ENCODE measurements at regions not wholly inside any gene's neighbourhood (a gene's known extent, or its start where the extent isn't known, plus 50 kb on each side); places are given as distances from the start of the nearest gene placed in this dataset.

DNA sequence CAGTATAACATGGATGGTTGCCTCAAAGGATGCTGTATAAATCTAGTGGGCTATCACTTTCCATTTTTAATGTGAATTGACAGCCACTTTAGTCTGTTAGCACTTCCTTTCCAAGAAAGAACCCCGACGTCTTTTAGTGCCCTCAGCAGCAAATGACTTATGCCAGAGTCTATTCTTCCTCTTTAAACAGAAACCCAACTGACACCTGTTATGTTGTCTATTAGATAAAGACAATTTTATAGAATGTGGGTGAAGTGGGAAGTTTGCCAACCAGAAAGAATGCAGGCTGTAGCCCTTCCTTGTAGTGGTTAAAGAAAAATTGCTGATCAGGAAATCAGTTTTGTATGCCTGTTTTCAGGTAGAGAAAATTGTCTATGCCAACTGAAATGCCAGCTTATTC, 344.9 kb downstream of the ZNF326 start:
- TF ChIP-seq GFI1 (CRISPR knock-in tag; IDR thresholded peaks at IDR 0.05; ENCODE audit: borderline replicate concordance) (no peak), ZNF605 (CRISPR knock-in tag; IDR thresholded peaks at IDR 0.05) (no peak)

DNA sequence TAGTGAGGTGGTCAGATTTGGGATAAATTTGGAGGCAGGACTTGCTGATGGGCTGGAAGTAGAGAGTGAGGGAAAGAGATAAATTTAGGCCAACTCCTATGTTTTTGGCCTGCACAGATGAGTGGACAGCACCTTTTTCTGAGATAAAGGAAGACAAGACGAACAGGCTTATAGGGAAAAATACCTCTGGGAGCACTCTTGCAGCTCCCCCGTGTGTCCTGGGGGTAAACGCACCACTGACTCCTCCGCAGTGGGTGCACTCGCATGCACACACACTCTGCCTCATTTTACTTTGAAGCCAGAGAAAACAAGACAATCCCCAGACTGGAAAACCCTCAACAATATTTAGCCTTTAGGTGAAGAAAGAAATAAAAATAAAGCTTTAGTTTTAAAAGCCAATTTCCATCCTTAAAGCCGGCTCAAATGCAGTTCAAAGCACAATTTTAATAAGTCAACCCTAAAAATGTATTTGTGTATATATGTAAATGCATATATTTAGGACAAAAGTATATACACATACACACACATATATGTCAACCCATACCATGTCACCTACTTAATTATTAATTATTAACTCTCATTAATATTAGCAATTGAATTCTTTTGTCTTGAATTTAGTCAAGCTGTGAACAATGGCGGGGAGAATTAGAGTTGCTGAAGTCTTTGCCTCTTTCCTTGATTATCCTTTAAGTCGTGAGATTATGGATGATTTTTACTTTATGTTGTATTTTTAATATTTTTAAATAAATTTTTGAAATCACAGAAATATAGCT, 341.8 kb downstream of the ZNF326 start:
- FAIRE-seq (no peak), DNase-seq (ENCODE audit: low spot score) (no peak), ATAC-seq (no peak)
- ChIA-PET CTCF (ENCODE audit: low intra/inter-chr PET ratio, low total read pairs) (no interaction called here), POLR2A (no interaction called here)
- Histone ChIP-seq H3K4me2 (ENCODE audit: low read depth, low read length) (no peak overlapping the region), H3K9me3 (ENCODE audit: low read length) (no peaks in the 10 kb centered on the region), H3K4me3 (replicated peaks in 1 of 3; ENCODE audit: insufficient read depth in 1 of 3, low read depth in 2 of 3, low read length in 3 of 3) (no peak overlapping the region), H2AFZ (ENCODE audit: low read length) (no peak overlapping the region), H3K9ac (ENCODE audit: insufficient read depth, low read depth, low read length) (no peak overlapping the region), H3K36me3 (replicated peaks in 1 of 2; ENCODE audit: control insufficient read depth in 1 of 2, insufficient read depth in 2 of 2, low read length in 2 of 2) (no peaks in the 10 kb centered on the region), H3K27ac (ENCODE audit: extremely low read length, insufficient read depth, low read length) (no peak overlapping the region), H3K27me3 (ENCODE audit: control insufficient read depth in 1 of 2, insufficient read depth in 2 of 2, low read length in 2 of 2) (no peaks in the 10 kb centered on the region), H3K79me2 (ENCODE audit: insufficient read depth, low read length) (no peaks in the 10 kb centered on the region), H3K4me1 (ENCODE audit: insufficient read depth, low read length) (no peaks in the 10 kb centered on the region), H4K20me1 (ENCODE audit: insufficient read depth, low read length) (no peaks in the 10 kb centered on the region)
- in situ Hi-C loops (cut with HindIII; ENCODE audit: extremely low pct_ligation_motif_present, low pct_unique_long_range_greater_than_20kb) (no loop called here), intact Hi-C loops (cut with micrococcal nuclease; ENCODE audit: unreplicated experiment) (no loop called here)
- WGBS (ENCODE audit: low lambda C conversion rate) = 31% methylated on average over 8 of the region's 8 CpGs
- no TSS peak for BruUV-seq (replicated peaks)
- TF ChIP-seq ARNT2 (CRISPR knock-in tag; IDR thresholded peaks at IDR 0.05; ENCODE audit: low read depth) = no peak
- TF ChIP-seq ZNF496 (CRISPR knock-in tag; IDR thresholded peaks at IDR 0.05; ENCODE audit: insufficient replicate concordance) = no peak
- no peak for TF ChIP-seq MYC (CRISPR knock-in tag; IDR thresholded peaks at IDR 0.05; ENCODE audit: borderline replicate concordance)
- TF ChIP-seq, protein P1, sequence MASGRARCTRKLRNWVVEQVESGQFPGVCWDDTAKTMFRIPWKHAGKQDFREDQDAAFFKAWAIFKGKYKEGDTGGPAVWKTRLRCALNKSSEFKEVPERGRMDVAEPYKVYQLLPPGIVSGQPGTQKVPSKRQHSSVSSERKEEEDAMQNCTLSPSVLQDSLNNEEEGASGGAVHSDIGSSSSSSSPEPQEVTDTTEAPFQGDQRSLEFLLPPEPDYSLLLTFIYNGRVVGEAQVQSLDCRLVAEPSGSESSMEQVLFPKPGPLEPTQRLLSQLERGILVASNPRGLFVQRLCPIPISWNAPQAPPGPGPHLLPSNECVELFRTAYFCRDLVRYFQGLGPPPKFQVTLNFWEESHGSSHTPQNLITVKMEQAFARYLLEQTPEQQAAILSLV (CRISPR knock-in tag; IDR thresholded peaks at IDR 0.05; ENCODE audit: borderline replicate concordance) = no peak
- TF ChIP-seq ATRX (CRISPR knock-in tag; IDR thresholded peaks at IDR 0.05; ENCODE audit: borderline replicate concordance) = no peak
- no peak for TF ChIP-seq TCF7 (IDR thresholded peaks at IDR 0.05; ENCODE audit: low read depth)
- TF ChIP-seq ZNF598 (CRISPR knock-in tag; IDR thresholded peaks at IDR 0.05; ENCODE audit: borderline replicate concordance) = no peak
- no peak for TF ChIP-seq ZNF709 (CRISPR knock-in tag; IDR thresholded peaks at IDR 0.05)
- TF ChIP-seq, protein P2, sequence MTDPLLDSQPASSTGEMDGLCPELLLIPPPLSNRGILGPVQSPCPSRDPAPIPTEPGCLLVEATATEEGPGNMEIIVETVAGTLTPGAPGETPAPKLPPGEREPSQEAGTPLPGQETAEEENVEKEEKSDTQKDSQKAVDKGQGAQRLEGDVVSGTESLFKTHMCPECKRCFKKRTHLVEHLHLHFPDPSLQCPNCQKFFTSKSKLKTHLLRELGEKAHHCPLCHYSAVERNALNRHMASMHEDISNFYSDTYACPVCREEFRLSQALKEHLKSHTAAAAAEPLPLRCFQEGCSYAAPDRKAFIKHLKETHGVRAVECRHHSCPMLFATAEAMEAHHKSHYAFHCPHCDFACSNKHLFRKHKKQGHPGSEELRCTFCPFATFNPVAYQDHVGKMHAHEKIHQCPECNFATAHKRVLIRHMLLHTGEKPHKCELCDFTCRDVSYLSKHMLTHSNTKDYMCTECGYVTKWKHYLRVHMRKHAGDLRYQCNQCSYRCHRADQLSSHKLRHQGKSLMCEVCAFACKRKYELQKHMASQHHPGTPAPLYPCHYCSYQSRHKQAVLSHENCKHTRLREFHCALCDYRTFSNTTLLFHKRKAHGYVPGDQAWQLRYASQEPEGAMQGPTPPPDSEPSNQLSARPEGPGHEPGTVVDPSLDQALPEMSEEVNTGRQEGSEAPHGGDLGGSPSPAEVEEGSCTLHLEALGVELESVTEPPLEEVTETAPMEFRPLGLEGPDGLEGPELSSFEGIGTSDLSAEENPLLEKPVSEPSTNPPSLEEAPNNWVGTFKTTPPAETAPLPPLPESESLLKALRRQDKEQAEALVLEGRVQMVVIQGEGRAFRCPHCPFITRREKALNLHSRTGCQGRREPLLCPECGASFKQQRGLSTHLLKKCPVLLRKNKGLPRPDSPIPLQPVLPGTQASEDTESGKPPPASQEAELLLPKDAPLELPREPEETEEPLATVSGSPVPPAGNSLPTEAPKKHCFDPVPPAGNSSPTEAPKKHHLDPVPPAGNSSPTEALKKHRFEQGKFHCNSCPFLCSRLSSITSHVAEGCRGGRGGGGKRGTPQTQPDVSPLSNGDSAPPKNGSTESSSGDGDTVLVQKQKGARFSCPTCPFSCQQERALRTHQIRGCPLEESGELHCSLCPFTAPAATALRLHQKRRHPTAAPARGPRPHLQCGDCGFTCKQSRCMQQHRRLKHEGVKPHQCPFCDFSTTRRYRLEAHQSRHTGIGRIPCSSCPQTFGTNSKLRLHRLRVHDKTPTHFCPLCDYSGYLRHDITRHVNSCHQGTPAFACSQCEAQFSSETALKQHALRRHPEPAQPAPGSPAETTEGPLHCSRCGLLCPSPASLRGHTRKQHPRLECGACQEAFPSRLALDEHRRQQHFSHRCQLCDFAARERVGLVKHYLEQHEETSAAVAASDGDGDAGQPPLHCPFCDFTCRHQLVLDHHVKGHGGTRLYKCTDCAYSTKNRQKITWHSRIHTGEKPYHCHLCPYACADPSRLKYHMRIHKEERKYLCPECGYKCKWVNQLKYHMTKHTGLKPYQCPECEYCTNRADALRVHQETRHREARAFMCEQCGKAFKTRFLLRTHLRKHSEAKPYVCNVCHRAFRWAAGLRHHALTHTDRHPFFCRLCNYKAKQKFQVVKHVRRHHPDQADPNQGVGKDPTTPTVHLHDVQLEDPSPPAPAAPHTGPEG (CRISPR knock-in tag; IDR thresholded peaks at IDR 0.05) = no peak

More for the DNA sequence above, 344.9 kb downstream of the ZNF326 start:
- Histone ChIP-seq H3K9ac (ENCODE audit: insufficient read depth, low read depth, low read length) (no peak overlapping the region), H3K4me2 (ENCODE audit: low read depth, low read length) (no peak overlapping the region), H3K9me3 (ENCODE audit: low read length) (no peaks in the 10 kb centered on the region), H3K79me2 (ENCODE audit: insufficient read depth, low read length) (no peaks in the 10 kb centered on the region), H3K36me3 (replicated peaks in 1 of 2; ENCODE audit: control insufficient read depth in 1 of 2, insufficient read depth in 2 of 2, low read length in 2 of 2) (no peaks in the 10 kb centered on the region), H3K4me3 (replicated peaks in 1 of 3; ENCODE audit: insufficient read depth in 1 of 3, low read depth in 2 of 3, low read length in 3 of 3) (no peak overlapping the region), H4K20me1 (ENCODE audit: insufficient read depth, low read length) (no peaks in the 10 kb centered on the region), H2AFZ (ENCODE audit: low read length) (no peak overlapping the region), H3K27me3 (ENCODE audit: control insufficient read depth in 1 of 2, insufficient read depth in 2 of 2, low read length in 2 of 2) (no peaks in the 10 kb centered on the region), H3K4me1 (ENCODE audit: insufficient read depth, low read length) (no peaks in the 10 kb centered on the region), H3K27ac (ENCODE audit: extremely low read length, insufficient read depth, low read length) (no peak overlapping the region)
- CTCF ChIA-PET (ENCODE audit: low intra/inter-chr PET ratio, low total read pairs) = no interaction called here
- FAIRE-seq (no peak), ATAC-seq (no peak), DNase-seq (ENCODE audit: low spot score) (no peak)
- BruUV-seq (replicated peaks) = no TSS peak
- in situ Hi-C loops (cut with HindIII; ENCODE audit: extremely low pct_ligation_motif_present, low pct_unique_long_range_greater_than_20kb) (no loop called here), intact Hi-C loops (cut with micrococcal nuclease; ENCODE audit: unreplicated experiment) (no loop called here)
- POLR2A ChIA-PET = no interaction called here
- 13% methylated on average over 2 of the region's 2 CpGs for WGBS (ENCODE audit: low lambda C conversion rate)

Measured in HepG2 (cell line).